HEK293 (cell line): ENCODE measurements at regions not wholly inside any gene's neighbourhood (a gene's known extent, or its start where the extent isn't known, plus 50 kb on each side); places are given as distances from the start of the nearest gene placed in this dataset.

Experiments
- ZBTB26 ChIP-seq: fragments of 450-650 bp; formaldehyde crosslinking; optimal IDR thresholded peaks from 2 replicates; pipeline ENCODE3; 2016; ENCODE audit warnings: missing biosample characterization, mild to moderate bottlenecking, missing genetic modification characterization
- ZNF76 ChIP-seq: fragments of 450-650 bp; formaldehyde crosslinking; IDR thresholded peaks from 2 replicates; pipeline ENCODE4; 2016; ENCODE audit warnings: low read depth, missing biosample characterization, missing genetic modification characterization, borderline replicate concordance

- TF ChIP-seq ZNF76, result no peak
- no peak for TF ChIP-seq ZBTB26
Measured at GRCh38 chr2:183267148-183267827, 143.0 kb downstream of the NUP35 start.
